AG04450 (cell line): ENCODE measurements at regions not wholly inside any gene's neighbourhood (a gene's known extent, or its start where the extent isn't known, plus 50 kb on each side); places are given as distances from the start of the nearest gene placed in this dataset.

Experiments
- CTCF ChIA-PET: fragments of 300-600, 350-600 bp; formaldehyde crosslinking; extraction: SDS; loops from one replicate; lab custom pipeline; 2022; ENCODE audit warnings: antibody characterized with exemption, inconsistent platforms; lab: Charles Lee
- POLR2A ChIA-PET: fragments of 350-600 bp; formaldehyde crosslinking; extraction: SDS; loops from one replicate; lab custom pipeline; 2021; ENCODE audit warnings: antibody characterized with exemption, inconsistent platforms; lab: Yijun Ruan, JAX
- DNase-seq: peaks from one replicate; pipeline ENCODE4 v3.0.0-alpha.2; 2011; ENCODE audit warnings: low read depth, low spot score
- H3K27ac ChIP-seq: one replicate; pipeline ENCODE4 v1.5.1; 2012; ENCODE audit warnings: low read depth, low read length, control low read depth
- H3K27me3 ChIP-seq: one replicate; pipeline ENCODE4 v1.6.0; 2012; ENCODE audit warnings: low read length; ENCODE audit not compliant: control insufficient read depth, insufficient read depth
- H3K4me3 ChIP-seq: 2 replicates; pipeline ENCODE4 v1.5.1; 2011; ENCODE audit warnings: mild to moderate bottlenecking, low read depth, low read length, control low read depth
- H3K9me3 ChIP-seq: 2 replicates; pipeline ENCODE4 v1.5.1; 2012; ENCODE audit warnings: low read length; ENCODE audit not compliant: control insufficient read depth, insufficient read depth
- CTCF ChIP-seq: IDR thresholded peaks from 2 replicates; pipeline ENCODE4 v1.5.1; 2011; ENCODE audit warnings: low read depth, low read length, control low read depth, inconsistent platforms

GRCh38 chr1:81006502-81006901, 794.2 kb upstream of the ADGRL2 start:
- Histone ChIP-seq H3K9me3 (no peaks in the 10 kb centered on the region), H3K27me3 (no peaks in the 10 kb centered on the region), H3K27ac (no peak overlapping the region), H3K4me3 (no peak overlapping the region)
- no peak for DNase-seq
- no peak for TF ChIP-seq CTCF
- POLR2A ChIA-PET = no interaction called here
- CTCF ChIA-PET = no interaction called here

- no peak overlapping the region for H3K4me3 ChIP-seq
- H3K9me3 ChIP-seq = no peaks in the 10 kb centered on the region
- no peaks in the 10 kb centered on the region for H3K27me3 ChIP-seq
- CTCF ChIA-PET = no interaction called here
- no peak for DNase-seq
- POLR2A ChIA-PET = no interaction called here
- H3K27ac ChIP-seq = no peak overlapping the region
- TF ChIP-seq CTCF = no peak
Measured at GRCh38 chr1:81004011-81004410, 796.7 kb upstream of the ADGRL2 start.

- TF ChIP-seq CTCF = no peak
- Histone ChIP-seq H3K9me3 (no peaks in the 10 kb centered on the region), H3K27ac (no peak overlapping the region), H3K4me3 (no peak overlapping the region), H3K27me3 (no peaks in the 10 kb centered on the region)
- no peak for DNase-seq
- POLR2A ChIA-PET = no interaction called here
- CTCF ChIA-PET = no interaction called here
Measured at GRCh38 chr1:80994934-80995333, 805.8 kb upstream of the ADGRL2 start.

GRCh38 chr1:80994038-80994437, 806.7 kb upstream of the ADGRL2 start:
- DNase-seq = no peak
- POLR2A ChIA-PET = no interaction called here

More at GRCh38 chr1:80994038-80994437, 806.7 kb upstream of the ADGRL2 start:
- Histone ChIP-seq H3K27ac (no peak overlapping the region), H3K27me3 (no peaks in the 10 kb centered on the region), H3K9me3 (no peaks in the 10 kb centered on the region), H3K4me3 (no peak overlapping the region)
- TF ChIP-seq CTCF = no peak
- CTCF ChIA-PET = no interaction called here
